Inferior parietal cortex (tissue), 1 donor: ENCODE measurements at regions not wholly inside any gene's neighbourhood (a gene's known extent, or its start where the extent isn't known, plus 50 kb on each side); places are given as distances from the start of the nearest gene placed in this dataset.
A peak's percentile ranks its signal among the peaks of the same experiment; 100 is the strongest.

Source experiments
- DNase-seq: peaks from one replicate; pipeline ENCODE4 v3.0.0-alpha.2; 2016; ENCODE audit errors: extremely low spot score

DNA sequence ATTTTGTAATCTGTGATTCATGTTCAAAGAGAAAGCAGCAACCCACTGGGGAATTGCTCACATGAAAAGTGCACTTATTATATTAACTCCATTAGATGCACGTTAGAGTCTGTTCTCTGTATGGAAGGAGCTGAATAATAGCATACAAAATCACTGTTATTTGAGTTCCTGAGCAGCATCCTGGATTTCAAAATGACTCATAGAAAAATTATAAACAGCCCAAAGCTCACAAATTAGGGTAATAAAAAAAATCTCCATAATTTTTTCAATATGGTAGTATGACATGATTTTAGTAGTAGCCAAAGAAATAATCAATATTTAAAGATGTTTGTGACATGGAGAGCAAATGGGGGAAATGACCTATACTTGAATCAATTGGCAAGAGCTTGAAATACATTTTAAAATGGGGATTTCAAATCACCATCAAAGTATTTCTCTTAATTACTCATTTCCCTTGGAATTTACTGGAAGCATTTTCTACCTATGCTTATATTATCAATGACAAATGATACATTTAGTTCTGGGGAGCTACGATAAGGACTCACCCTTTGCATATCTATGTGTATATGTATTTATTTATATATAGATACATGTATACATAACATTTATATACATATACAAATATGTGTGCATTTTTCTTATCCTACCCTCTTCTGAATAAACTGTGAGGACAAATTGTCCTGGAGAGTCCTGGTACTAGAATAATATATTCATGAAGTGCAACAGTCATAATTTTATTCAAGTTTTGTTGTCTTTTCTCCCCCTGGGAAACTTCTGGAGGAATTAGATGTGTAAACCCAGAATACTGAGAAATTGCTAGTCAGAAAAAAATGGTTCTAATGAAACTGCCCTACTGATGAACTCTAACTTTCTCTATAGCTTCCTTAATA is 116.3 kb downstream of the RPL22L1 start:
- no peak for DNase-seq

- no peak for DNase-seq
Measured at GRCh38 chr3:170752571-170753155, 117.3 kb downstream of the RPL22L1 start.

GRCh38 chr3:170751899-170752293 is 118.1 kb downstream of the RPL22L1 start:
- DNase-seq, result no peak

GRCh38 chr3:170751083-170751898 is 118.7 kb downstream of the RPL22L1 start:
- DNase-seq, result no peak

DNA sequence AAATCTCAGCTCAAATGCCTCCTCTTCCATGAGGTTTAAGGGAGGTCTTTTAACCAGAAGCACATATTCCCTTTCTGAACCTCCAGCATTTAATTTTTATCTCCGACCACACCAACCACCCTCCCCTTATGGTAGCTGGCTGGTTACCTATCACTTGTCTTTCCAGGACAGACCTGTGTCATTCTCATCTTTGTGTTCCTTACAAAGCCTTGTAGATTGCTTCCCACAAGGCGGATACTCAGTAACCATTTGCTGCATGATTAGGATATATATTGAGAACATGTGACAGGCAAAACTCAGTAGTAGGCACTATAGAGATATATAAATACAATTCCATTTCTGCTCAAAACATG is 119.5 kb downstream of the RPL22L1 start:
- DNase-seq, result no peak

DNA sequence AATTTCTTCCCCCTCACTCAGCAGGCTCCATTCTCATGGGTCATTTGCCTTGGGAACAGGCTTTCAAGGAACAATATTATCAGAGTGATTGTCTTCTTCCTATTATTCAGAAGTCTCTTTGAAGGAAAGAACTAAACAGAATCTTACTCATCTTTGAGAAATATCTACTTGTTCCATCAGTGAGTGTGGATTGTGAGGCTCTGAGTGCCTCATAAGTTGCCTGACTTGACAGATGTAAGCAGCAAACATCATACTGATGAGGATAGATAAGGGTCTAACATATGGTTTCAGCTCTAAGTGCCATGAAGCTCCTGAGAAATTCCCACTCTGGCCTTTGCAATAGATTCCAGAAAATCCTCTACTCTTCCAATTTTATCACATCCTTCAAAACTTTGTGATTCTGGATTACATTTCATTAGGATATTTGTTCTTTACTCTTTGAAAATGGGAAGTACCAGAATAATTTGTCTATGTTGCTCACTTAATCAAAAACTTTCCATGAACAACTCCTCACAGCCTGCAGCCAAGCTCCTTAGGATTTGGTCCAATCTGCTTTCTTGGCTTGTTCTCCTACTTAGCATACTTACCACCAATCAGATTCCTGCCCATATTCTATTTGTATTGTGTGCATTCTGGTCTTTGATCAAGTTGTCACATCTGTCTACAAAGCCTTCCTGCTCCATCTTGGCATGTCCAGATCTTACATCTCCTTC is 120.1 kb downstream of the RPL22L1 start:
- DNase-seq, result no peak

DNA sequence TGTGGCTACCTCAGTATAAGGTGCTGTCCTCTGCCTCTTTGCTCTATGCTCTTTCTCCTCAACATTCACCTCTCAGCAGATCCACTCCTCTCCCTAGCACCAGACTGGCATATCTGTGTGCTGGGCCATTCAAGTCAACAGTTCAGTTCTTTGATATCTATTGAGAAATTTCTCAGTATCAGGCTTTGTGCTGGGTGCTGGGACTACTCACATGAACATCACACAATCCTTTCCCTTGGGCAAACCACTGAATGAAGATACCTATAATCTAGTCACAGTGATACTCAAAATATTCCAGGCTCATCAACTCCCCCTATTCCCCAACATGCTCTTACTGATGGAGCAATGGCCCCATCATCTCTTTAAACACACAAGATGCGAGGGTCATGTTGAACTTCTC is 120.8 kb downstream of the RPL22L1 start:
- DNase-seq, result no peak

DNA sequence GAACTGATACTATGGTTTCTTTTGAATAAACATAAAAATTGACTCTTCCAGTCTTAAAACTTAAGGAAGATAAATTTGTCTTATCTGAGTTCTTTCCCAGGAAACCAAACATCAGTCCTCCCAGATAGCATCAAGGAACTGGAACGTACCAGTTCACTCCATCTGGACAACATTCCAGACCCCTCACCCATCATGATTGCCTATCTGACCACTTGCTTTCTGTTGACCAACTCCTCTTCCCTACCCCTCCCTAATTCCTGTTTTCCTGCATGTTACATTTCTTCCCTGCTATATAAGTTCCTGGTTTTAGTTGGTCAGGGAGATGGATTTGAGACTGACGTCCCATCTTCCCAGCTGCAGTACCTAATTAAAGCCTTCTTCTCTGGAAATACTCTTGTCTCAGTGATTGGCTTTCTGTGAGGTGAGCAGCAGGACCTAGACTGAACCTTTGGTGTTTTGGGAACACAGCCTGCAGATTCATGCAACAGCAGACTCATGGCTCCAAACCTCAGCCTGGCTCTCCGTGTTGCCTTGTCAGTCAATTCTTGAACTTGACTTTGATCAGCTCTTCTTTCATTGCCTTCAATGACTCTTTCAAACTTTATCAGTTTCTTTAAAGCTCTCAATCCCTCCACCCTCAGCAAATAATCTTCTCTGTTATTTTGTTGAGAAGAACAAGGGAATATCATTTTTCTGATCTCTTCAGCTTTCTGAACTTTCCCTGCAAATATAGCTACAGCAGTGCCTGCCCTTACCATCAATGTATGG is 123.6 kb downstream of the RPL22L1 start:
- DNase-seq, result no peak

GRCh38 chr3:170745211-170745718 is 124.7 kb downstream of the RPL22L1 start:
- no peak for DNase-seq

GRCh38 chr3:170741756-170742529 is 128.1 kb downstream of the RPL22L1 start:
- DNase-seq, result peak; percentile 54

- DNase-seq, result peak; percentile 78
Measured at GRCh38 chr3:170740726-170741591, 129.0 kb downstream of the RPL22L1 start.

DNA sequence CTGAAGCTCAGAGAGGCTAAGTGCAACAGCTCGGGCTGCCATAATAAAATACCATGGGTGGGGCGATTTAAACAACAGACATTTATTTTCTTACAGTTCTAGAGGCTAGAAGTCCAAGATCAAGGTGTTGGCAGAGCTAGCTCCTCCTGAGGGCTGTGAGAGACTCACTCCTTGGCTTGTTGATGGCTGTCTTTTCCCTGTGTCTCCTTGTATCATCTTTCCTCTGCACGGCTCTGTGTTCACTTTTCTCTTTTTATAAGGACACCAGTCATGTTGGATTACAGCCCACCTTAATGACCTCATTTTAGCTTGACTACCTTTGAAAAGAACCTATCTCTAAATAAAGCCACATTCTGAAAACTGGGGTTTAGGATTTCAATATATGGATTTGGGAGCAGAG is 129.7 kb downstream of the RPL22L1 start:
- DNase-seq, result peak; percentile 35

GRCh38 chr3:170739410-170739809 is 130.6 kb downstream of the RPL22L1 start:
- no peak for DNase-seq

- no peak for DNase-seq
Measured at GRCh38 chr3:170738766-170739165, 131.2 kb downstream of the RPL22L1 start.

GRCh38 chr3:170737498-170738162 is 132.4 kb downstream of the RPL22L1 start:
- no peak for DNase-seq

DNA sequence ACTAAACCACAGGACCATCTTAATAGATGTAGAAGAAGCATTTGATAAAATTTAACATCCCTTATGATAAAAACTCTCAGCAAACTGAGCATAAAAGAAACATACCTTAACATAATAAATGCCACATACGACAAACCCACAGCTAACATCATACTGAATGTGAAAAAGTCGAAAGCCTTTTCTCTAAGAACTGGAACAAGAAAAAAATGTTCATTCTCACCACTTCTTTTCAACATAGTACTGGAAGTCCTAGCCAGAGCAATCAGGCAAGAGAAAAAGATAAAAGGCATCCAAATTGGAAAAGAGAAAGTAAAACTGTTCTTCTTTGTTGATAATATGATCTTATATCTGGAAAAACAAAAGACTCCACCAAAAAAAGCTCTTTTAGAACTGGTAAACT is 134.2 kb downstream of the RPL22L1 start:
- DNase-seq, result no peak

DNA sequence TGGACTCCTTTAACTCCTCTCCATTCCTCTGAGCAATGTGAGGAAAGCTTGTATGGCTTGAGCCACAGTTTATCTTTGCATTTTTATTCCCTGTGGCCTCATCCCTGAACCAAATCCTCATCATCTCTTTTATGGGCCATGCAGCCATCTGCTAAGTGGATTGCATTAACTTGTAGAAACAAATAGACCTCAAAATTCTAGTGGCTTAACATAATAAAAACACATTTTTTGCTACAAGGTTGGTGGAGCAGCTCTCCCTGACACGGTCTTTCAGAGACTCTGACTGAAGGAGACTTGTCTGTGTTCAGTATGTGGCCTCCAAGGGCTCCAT is 135.3 kb downstream of the RPL22L1 start:
- no peak for DNase-seq

- no peak for DNase-seq
Measured at GRCh38 chr3:170734043-170734734, 135.8 kb downstream of the RPL22L1 start.
